SH-SY5Y (cell line): ENCODE measurements at regions not wholly inside any gene's neighbourhood (a gene's known extent, or its start where the extent isn't known, plus 50 kb on each side); places are given as distances from the start of the nearest gene placed in this dataset.

Source experiments
- GATA2 ChIP-seq: IDR thresholded peaks from 2 replicates; pipeline ENCODE4 v1.6.1; 2011; ENCODE audit warnings: mild to moderate bottlenecking, low read depth, low read length
- GATA3 ChIP-seq: IDR thresholded peaks from 2 replicates; pipeline ENCODE4 v1.6.1; 2011; ENCODE audit warnings: low read depth, mild to moderate bottlenecking, low read length, moderate library complexity

DNA sequence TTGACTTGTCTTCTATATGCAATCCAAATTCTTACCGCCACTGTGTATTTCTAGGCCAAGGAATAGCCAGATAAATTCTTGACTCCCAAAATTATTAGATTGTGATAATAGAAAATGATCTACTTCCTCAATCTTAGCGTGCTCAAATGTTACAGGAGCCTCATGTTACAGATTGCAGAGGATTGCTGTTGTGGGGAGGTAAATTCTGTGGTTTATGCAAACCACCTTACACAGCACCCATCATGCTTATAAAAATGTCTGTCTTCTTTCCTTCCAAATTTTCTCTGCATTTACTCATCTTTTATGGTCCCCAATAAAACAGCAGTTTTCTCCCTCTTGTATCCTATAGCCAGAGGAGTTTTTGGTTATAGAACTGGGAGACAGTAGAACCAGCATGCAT, 420.2 kb upstream of the ROBO1 start:
- no peak for TF ChIP-seq GATA3
- TF ChIP-seq GATA2 = no peak

DNA sequence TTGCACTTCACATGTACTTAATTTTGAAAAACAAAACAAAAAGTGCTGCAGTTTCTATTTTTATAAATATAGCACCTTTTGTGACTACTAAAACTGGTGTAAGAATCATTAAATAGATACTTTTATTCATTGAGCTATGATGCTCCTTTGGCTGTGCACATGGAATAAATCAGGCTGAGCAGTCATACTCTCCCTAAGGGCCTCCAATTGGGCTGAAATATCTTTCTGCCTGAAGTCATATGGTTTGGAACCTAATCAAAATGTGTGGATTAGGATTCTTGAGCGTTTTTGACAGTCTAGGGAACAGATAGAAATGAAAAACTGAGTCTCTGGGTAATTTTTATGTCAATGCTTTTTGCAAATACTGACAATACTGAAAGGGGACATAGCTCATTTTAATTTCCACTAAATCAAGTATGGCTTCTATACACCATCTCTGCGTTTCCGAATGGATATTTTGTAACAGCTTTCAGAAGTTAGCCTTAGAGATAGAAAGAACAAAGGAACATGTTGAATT, 392.2 kb upstream of the ROBO1 start:
- no peak for TF ChIP-seq GATA2
- no peak for TF ChIP-seq GATA3

DNA sequence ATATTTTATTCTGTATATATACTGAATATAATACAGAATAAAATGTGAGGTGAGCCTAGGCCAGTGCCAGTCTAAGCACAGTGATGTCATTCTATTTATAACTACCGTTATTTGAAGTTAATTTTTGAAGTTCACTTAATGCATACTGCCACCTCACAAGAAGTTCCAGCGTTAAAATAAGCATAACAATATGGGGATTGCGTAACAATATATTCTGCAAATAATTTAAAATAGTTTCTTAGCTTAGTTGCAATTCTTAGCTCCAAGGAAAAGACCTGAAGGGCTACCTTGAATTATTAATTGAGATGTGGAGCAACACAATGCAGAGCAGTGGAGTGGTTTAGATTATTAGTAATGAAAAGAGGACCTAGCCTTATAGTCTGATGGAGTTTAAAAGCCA, 390.5 kb upstream of the ROBO1 start:
- TF ChIP-seq GATA2 (no peak), GATA3 (no peak)

GRCh38 chr3:80157546-80157945, 389.7 kb upstream of the ROBO1 start:
- TF ChIP-seq GATA2 = no peak
- no peak for TF ChIP-seq GATA3

- no peak for TF ChIP-seq GATA3
- no peak for TF ChIP-seq GATA2
These were observed 384.9 kb upstream of the ROBO1 start for GRCh38 chr3:80152692-80153091.

- no peak for TF ChIP-seq GATA2
- no peak for TF ChIP-seq GATA3
These were observed 374.9 kb upstream of the ROBO1 start for GRCh38 chr3:80142714-80143113.

GRCh38 chr3:80141557-80141956, 373.8 kb upstream of the ROBO1 start:
- no peak for TF ChIP-seq GATA2
- no peak for TF ChIP-seq GATA3

DNA sequence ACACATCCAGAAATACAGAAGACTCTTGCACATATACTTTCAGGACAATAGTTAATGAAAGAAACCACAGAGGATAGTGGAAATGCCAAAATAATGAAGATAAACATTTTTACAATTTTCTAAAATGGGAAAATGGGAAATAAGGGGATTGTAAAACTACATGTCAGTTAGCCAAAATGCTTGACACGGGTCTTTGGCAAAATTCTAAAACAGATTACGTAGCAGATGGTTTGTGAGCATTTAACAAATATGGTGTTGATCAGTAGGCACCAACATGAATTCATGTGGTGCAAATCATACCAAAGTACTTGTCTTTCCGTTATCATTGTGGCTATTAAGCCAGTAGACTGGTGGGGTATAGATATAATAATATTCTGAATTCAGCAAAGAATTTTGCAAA, 348.5 kb upstream of the ROBO1 start:
- no peak for TF ChIP-seq GATA2
- TF ChIP-seq GATA3 = no peak

DNA sequence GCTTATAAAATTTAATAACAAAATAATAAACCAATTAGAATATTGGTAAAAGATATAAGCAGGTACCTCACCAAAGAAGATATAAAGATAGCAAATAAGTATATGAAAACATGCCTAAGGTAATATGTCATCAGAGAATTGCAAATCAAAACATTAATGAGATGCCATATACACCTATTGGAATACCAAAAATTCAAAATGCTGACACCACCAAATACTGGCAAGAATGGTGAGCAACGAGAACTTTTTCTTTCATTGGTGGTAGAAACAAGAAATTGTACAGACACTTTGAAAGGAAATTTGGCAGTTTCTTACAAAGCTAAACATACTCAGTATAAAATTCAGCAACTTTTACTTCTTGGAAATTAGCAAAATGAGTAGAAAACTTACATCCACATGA, 346.9 kb upstream of the ROBO1 start:
- no peak for TF ChIP-seq GATA2
- no peak for TF ChIP-seq GATA3

DNA sequence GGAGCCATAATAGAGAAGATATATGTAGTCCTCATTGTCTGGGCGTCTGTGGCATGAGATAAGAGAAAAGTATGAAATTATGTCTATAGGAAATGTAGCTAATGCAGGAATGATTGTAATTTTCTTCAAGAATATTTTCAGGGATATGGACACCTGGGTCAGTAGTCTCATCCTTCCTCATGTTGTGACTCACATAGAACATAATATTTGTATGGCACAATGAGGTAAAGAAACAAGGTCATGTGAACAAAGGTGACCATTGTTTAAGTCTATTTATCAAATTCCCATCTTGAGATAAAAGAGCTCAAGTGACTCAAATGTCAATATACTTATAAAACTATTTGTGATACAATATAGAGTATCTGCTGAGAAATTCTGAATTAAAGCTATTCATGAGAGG, 345.5 kb upstream of the ROBO1 start:
- TF ChIP-seq GATA3 (no peak), GATA2 (no peak)

- no peak for TF ChIP-seq GATA3
- no peak for TF ChIP-seq GATA2
These were observed 331.8 kb upstream of the ROBO1 start for GRCh38 chr3:80099559-80100066.

GRCh38 chr3:80097674-80098073, 329.9 kb upstream of the ROBO1 start:
- TF ChIP-seq GATA3 = no peak
- TF ChIP-seq GATA2 = no peak

DNA sequence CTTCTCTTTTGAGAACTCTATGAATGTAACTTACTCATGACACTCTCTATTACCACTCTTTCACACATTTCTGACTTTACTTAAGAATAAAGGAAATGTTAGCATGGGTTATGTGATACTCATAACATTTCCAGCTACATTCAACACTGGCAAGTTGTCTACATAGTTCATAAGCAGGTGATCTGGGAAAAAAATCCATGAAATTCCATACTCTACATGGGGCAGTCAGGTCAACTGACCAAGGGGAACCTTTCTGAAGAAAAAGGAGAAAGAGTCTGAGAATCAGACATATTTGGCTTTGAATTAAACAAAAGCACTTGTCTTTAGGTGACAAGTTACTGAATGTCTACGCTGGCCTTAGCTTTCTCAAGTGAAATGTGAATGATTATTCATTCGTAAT, 329.1 kb upstream of the ROBO1 start:
- no peak for TF ChIP-seq GATA3
- TF ChIP-seq GATA2 = no peak

- no peak for TF ChIP-seq GATA3
- no peak for TF ChIP-seq GATA2
These were observed 326.8 kb upstream of the ROBO1 start for GRCh38 chr3:80094589-80094988.

GRCh38 chr3:80087767-80088166, 320.0 kb upstream of the ROBO1 start:
- TF ChIP-seq GATA2 (no peak), GATA3 (no peak)

DNA sequence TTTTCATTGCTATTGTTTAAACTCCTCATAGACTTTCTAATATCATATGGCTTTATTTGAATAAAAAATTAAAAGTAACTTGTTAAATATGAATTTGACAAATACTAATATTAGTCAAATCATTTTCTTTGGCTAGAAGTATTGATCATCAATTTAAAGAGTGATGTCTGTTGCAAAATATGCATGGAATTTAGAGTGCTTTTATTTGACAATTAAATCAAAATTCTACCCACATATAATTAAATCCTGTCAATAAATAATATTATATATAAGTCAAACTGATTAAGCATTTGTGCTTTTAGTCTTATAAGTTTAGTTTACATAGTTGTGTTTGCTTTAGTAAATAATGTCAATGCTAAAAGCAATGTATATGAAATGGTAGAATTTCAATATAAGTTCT, 318.6 kb upstream of the ROBO1 start:
- TF ChIP-seq GATA3 (no peak), GATA2 (no peak)
